ENCODE measurements at regions not wholly inside any gene's neighbourhood (a gene's known extent, or its start where the extent isn't known, plus 50 kb on each side); places are given as distances from the start of the nearest gene placed in this dataset.

- peaks cover 13% of the 10 kb centered on the region for H3K4me1 Mint-ChIP-seq (ENCODE audit: insufficient read depth, unreplicated experiment)
- BruUV-seq (replicated peaks), result no TSS peak
These were observed 179.4 kb upstream of the SDK2 start for GRCh38 chr17:73823684-73824083.

DNA sequence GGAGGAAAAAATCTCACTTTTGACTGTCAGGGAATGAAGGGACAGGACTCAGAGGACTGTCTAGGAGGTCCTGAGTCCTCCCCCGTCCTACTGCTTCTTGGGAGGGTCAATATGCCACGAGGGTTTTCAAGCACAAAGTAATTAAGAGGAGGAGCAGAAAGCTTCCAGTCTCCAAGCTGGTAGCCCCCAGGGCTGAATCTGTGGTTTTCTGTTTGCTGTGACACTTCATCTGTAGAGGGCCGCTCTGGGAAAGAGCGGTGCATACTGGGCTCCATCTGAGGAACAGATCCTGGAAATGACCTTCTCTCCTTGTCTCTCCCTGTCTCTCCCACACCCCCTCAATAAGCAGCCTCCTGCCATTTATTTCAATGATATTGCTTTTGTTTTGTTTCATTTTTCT lies 180.1 kb upstream of the SDK2 start:
- POLR2A ChIA-PET, result no interaction called here
- intact Hi-C loops (cut with micrococcal nuclease), result no loop called here
- H3K4me1 Mint-ChIP-seq (ENCODE audit: insufficient read depth, unreplicated experiment), result peaks cover 13% of the 10 kb centered on the region
- no peak for TF ChIP-seq CTCF (IDR thresholded peaks at IDR 0.05; ENCODE audit: unreplicated experiment)
- BruUV-seq (replicated peaks), result no TSS peak
- H3K9me3 Mint-ChIP-seq (ENCODE audit: unreplicated experiment), result no peaks in the 10 kb centered on the region
- DNase-seq (ENCODE audit: unreplicated experiment), result no peak
- CTCF ChIA-PET, result no interaction called here
- no peak overlapping the region for H3K4me3 Mint-ChIP-seq (ENCODE audit: unreplicated experiment)
- no peak overlapping the region for H3K27ac Mint-ChIP-seq (ENCODE audit: low read depth, unreplicated experiment)
- H3K36me3 Mint-ChIP-seq (ENCODE audit: insufficient read depth, unreplicated experiment), result no peaks in the 10 kb centered on the region
- H3K27me3 Mint-ChIP-seq (ENCODE audit: insufficient read depth, unreplicated experiment), result peaks cover 11% of the 10 kb centered on the region

More at GRCh38 chr17:73823684-73824083, 179.4 kb upstream of the SDK2 start:
- ChIA-PET POLR2A (interaction anchor here (0.7 kb wide), 1 partner anchor 1170 kb away, joined by 3 read pairs; no protein-coding TSS in a partner anchor), CTCF (no interaction called here)
- no peak for DNase-seq (ENCODE audit: unreplicated experiment)
- Mint-ChIP-seq H3K4me3 (ENCODE audit: unreplicated experiment) (no peak overlapping the region), H3K36me3 (ENCODE audit: insufficient read depth, unreplicated experiment) (no peaks in the 10 kb centered on the region), H3K27ac (ENCODE audit: low read depth, unreplicated experiment) (no peak overlapping the region), H3K27me3 (ENCODE audit: insufficient read depth, unreplicated experiment) (peaks cover 11% of the 10 kb centered on the region), H3K9me3 (ENCODE audit: unreplicated experiment) (no peaks in the 10 kb centered on the region)
- TF ChIP-seq CTCF (IDR thresholded peaks at IDR 0.05; ENCODE audit: unreplicated experiment), result no peak
- intact Hi-C loops (cut with micrococcal nuclease), result no loop called here

DNA sequence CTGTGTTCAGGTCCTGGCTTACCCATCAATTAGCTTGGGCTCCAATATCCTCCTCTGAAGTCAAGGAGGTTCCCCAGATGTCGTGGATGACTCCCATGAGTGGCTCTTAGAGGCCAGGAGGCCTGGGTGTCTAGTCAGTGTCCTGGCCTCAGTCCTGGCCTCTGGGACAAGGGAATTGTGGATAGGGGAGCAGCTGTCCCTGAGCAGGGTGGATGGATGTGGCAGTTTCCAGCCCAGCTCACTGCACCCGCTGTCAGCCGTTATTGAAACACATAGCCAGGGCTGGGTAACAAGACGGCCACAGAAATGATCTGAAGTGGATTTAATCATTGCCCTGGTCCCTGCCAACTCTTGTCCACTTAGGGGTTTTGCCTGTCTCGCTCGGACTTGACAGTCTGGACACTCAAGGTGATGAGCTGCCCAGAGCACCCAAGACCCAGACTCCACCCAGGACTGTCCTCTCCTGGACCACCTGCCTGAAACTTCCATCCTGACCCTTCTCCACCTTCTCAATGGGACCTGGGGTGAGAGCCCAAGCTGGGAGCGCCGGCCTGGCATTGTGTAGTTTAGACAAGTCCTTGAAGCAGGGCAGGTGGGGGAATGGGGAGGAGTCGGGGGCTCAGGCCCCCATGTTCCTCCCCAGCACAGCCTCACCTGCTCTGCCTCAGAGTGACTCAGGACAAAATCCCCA lies 182.1 kb upstream of the SDK2 start:
- Mint-ChIP-seq H3K36me3 (ENCODE audit: insufficient read depth, unreplicated experiment) (no peaks in the 10 kb centered on the region), H3K4me1 (ENCODE audit: insufficient read depth, unreplicated experiment) (peaks cover 13% of the 10 kb centered on the region), H3K4me3 (ENCODE audit: unreplicated experiment) (no peak overlapping the region), H3K27ac (ENCODE audit: low read depth, unreplicated experiment) (no peak overlapping the region), H3K27me3 (ENCODE audit: insufficient read depth, unreplicated experiment) (peaks cover 22% of the 10 kb centered on the region), H3K9me3 (ENCODE audit: unreplicated experiment) (no peaks in the 10 kb centered on the region)
- no peak for TF ChIP-seq CTCF (IDR thresholded peaks at IDR 0.05; ENCODE audit: unreplicated experiment)
- no peak for DNase-seq (ENCODE audit: unreplicated experiment)
- POLR2A ChIA-PET, result interaction anchor here (0.9 kb wide), 1 partner anchor 216 kb away, joined by 3 read pairs; no protein-coding TSS in a partner anchor
- intact Hi-C loops (cut with micrococcal nuclease), result no loop called here
- CTCF ChIA-PET, result no interaction called here
- no TSS peak for BruUV-seq (replicated peaks)

DNA sequence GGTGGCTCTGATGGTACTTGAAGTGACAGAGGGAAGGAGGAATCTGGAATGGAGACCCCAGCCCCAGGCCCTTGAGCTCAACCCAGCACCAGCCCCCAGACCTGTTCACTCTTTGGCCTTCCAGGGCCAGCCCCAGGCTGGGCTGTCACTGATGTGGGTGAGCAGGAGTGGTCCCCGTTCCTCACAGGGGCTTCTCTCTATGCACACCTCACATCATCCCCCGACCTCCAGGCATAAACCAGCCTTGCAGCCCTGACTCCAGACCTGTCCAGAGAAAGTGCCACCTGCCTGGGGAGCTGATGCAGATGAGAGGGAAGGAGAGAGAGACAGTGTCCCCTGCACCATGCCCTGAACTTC lies 182.6 kb upstream of the SDK2 start:
- Mint-ChIP-seq H3K4me1 (ENCODE audit: insufficient read depth, unreplicated experiment) (peaks cover 13% of the 10 kb centered on the region), H3K36me3 (ENCODE audit: insufficient read depth, unreplicated experiment) (no peaks in the 10 kb centered on the region), H3K27ac (ENCODE audit: low read depth, unreplicated experiment) (no peak overlapping the region), H3K27me3 (ENCODE audit: insufficient read depth, unreplicated experiment) (peaks cover 17% of the 10 kb centered on the region), H3K9me3 (ENCODE audit: unreplicated experiment) (no peaks in the 10 kb centered on the region), H3K4me3 (ENCODE audit: unreplicated experiment) (no peak overlapping the region)
- no peak for TF ChIP-seq CTCF (IDR thresholded peaks at IDR 0.05; ENCODE audit: unreplicated experiment)
- CTCF ChIA-PET, result no interaction called here
- no peak for DNase-seq (ENCODE audit: unreplicated experiment)
- intact Hi-C loops (cut with micrococcal nuclease), result no loop called here
- POLR2A ChIA-PET, result no interaction called here
- no TSS peak for BruUV-seq (replicated peaks)
